DND-41 (cell line): ENCODE measurements at regions not wholly inside any gene's neighbourhood (a gene's known extent, or its start where the extent isn't known, plus 50 kb on each side); places are given as distances from the start of the nearest gene placed in this dataset.

Experiments
- EZH2 ChIP-seq: IDR thresholded peaks from 3 replicates; pipeline ENCODE4 v1.6.1; 2012; ENCODE audit warnings: borderline replicate concordance, low read depth, mild to moderate bottlenecking, moderate library complexity, low read length, inconsistent platforms; ENCODE audit not compliant: severe bottlenecking
- TF ChIP-seq, protein P1 (sequence below): IDR thresholded peaks from 2 replicates; pipeline ENCODE4 v1.5.1; 2012; ENCODE audit warnings: borderline replicate concordance, low read length, moderate library complexity, mild to moderate bottlenecking; ENCODE audit not compliant: poor library complexity, severe bottlenecking; ENCODE audit errors: extremely low read depth

DNA sequence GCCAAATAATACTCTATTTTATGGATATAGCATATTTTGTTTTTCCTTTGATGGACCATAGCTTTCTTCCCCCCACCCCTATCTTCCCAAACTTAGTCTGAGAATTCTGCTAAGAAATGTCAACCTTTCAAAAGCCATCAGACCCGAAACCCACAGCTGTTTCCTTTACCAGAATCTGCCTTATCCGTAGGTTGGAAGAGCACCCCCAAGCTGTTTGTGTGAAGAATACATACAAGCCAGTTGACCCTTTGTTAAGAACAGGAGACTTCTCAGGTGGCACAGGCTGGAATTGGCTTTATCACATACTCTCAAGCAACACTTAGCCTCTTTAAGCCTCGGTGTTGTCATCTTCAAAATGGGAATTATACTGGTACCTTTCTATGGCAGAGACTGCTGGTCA, 135.1 kb downstream of the ACTR3 start:
- TF ChIP-seq, protein P1, sequence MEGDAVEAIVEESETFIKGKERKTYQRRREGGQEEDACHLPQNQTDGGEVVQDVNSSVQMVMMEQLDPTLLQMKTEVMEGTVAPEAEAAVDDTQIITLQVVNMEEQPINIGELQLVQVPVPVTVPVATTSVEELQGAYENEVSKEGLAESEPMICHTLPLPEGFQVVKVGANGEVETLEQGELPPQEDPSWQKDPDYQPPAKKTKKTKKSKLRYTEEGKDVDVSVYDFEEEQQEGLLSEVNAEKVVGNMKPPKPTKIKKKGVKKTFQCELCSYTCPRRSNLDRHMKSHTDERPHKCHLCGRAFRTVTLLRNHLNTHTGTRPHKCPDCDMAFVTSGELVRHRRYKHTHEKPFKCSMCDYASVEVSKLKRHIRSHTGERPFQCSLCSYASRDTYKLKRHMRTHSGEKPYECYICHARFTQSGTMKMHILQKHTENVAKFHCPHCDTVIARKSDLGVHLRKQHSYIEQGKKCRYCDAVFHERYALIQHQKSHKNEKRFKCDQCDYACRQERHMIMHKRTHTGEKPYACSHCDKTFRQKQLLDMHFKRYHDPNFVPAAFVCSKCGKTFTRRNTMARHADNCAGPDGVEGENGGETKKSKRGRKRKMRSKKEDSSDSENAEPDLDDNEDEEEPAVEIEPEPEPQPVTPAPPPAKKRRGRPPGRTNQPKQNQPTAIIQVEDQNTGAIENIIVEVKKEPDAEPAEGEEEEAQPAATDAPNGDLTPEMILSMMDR: no peak
- TF ChIP-seq EZH2: no peak
